Activated naive CD4-positive, alpha-beta T cell treated with anti-CD3 and anti-CD28 coated beads, Interleukin-2, amount 50 U/mL, for 16 hours (primary cell): ENCODE measurements at regions not wholly inside any gene's neighbourhood (a gene's known extent, or its start where the extent isn't known, plus 50 kb on each side); places are given as distances from the start of the nearest gene placed in this dataset.

Experiments used
- DNase-seq: peaks from one replicate; pipeline ENCODE4 v3.0.0-alpha.2; 2020

DNA sequence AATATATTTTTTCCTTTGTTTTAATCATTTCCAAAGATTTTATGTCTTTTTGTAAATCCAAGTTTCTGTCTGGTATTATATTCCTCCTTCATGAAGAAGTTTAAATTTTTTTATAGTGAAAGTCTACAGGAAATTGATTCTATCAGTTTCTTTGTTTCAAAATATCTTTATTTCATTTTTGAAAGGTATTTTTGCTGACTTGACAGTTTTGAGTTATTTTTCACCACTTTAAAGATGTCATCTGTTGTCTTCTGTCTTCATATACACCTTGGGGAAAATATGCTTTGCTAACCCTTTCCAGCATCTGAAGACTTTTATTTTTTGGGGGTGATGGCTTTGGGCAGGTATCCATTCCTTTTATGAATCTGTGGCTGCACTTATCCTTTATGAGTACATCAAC is 164.4 kb upstream of the EPHA5 start:
- DNase-seq: no peak

DNA sequence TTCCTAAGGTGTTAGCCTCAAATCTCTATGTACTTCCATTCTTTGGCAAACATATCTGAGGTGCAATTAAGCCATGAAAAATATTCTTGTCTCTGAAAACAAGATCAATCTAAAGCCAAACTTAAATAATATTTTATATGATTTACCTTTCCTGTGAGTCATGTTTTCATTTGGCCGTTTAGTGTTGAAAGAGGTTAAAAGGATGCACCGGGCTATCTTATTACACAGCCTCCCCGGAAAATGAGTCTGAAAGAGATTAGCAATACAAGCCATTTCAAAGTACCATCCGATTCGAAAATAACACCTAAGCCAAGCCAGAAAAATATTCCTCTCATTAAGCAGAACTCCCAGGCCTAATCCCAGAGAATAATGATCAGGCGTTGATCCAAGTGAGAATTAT is 161.5 kb upstream of the EPHA5 start:
- DNase-seq: no peak

DNA sequence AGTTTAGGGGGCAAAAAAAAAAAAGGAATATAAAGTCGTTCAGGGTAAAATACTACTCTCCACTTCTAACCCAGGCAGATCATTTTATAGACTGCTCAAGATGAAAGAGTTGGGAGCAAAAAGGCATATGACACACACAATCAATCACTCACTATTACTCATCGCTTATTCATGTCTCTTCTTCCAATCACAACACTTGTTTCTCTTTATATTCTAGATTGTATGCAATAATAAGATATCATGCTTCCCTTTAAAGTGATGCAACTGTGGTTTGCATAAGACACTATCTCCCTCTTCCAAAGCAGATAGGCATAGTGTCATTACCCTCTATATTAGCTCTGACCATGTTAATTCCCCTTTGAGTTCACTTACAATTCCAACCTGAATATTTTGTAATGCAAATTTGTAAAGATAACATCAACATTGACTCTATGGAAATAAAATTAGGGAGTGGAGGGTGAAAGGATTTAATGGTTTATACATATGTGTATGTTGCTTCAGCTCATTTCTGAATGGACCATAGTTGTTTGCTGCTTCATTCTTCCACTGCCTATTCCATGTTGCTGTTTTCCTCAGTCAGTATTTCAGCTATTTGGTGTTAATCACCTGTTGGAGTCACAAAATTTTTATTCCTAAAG is 154.9 kb upstream of the EPHA5 start:
- no peak for DNase-seq

DNA sequence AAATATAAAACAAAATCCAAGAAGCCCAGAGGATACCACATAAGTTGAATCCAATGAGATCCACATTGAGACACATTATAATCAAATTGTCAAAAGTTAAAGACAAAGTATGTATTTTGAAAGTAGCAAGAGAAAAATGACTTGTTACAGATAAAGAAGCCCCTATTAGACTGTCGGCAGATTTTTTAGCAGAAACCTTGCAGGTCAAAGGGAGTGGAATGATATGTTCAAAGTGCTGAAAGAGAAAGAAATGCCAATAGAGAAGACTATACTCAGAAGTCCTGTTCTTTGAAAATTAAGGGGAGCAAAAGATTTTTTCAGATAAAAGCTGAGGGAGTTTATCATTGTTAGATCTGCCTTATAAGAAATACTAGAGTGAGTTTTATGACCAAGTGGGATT is 148.9 kb upstream of the EPHA5 start:
- DNase-seq: no peak

DNA sequence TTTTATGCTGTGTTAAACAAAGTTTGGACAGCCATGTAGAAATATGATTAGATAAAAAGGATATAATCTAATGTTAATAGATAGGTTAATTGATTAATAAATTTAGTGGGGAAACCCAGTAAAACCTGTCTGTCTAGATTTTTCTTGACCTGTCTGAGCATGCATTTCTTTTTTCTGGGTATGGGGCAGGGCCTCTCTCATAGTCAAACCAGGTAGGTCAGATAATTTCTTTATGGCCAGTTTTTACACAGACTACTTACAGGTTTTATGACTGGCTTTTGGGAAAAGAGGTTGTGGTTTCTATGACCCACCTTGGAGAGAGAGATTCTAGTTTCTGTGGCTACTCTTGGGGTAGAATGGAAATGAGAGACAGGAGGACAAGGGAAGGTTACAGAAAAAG is 135.6 kb upstream of the EPHA5 start:
- DNase-seq: no peak

DNA sequence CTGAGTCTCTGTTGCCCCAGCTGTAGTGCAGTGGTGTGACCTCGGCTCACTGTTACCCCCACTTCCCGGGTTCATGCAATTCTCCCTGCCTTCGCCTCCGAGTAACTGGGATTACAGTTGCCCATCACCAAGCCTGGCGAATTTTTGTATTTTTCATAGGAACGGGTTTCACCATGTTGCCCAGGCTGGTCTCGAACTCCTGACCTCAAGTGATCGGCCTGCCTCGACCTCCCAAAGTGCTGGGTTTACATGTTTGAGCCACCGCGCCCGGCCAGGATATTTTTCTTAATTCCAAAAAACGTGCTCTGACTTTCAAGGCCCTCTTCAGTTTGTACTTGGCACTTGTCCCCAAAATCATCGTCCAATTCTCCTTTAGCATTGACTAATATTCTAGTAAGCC is 129.2 kb upstream of the EPHA5 start:
- DNase-seq: no peak

DNA sequence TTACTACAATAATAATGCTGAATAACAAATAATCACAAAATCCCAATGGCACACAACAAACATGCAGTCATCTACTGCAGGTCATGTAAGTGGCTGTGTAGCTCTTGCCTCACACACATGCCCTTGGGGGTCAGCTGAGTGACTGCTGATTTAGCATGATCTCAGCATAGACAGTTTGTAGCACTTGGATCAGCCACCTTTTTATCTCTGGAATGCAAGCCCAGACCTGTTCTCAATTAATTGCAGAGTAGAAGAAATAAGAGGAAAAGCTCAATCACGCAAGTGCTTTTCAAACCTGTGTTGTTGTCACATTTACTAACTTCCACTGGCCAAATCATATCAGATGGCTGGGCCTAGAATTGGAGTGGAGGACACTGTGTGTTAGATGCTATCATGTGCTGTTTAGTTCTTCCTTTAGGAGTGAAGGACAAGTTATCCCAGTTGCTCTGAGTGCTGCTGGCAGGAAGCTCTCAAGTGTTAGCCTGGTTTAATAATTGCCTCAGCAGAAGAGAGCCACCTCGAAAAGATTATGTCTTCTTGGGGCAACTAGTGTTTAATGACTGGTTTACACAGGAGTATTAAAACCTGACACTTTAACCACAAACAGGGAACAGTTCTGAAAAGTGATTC is 128.3 kb upstream of the EPHA5 start:
- DNase-seq: no peak

DNA sequence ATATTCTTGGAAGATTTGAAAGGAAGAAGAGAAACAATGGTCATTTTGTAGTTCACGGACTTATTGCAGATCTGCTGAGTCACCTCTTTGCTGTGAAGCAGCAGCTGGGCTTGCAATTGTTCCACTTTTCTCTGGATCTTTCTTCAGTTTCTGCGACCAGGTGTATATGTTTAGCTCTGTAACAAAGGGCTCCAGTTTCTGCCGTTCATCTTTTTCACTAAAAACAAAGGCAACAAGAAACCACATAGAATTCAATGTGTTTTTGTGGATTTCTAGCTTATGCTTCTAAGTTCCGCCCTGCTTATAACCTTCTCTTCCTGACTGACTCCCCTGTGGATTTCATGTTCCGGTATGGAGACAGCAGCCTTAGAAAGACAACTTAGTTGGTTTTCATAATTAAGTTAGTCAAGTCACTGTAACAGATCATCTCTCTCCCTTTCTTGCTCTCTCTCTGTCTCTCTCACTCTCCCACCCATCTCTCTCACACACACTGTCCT is 121.6 kb upstream of the EPHA5 start:
- no peak for DNase-seq

DNA sequence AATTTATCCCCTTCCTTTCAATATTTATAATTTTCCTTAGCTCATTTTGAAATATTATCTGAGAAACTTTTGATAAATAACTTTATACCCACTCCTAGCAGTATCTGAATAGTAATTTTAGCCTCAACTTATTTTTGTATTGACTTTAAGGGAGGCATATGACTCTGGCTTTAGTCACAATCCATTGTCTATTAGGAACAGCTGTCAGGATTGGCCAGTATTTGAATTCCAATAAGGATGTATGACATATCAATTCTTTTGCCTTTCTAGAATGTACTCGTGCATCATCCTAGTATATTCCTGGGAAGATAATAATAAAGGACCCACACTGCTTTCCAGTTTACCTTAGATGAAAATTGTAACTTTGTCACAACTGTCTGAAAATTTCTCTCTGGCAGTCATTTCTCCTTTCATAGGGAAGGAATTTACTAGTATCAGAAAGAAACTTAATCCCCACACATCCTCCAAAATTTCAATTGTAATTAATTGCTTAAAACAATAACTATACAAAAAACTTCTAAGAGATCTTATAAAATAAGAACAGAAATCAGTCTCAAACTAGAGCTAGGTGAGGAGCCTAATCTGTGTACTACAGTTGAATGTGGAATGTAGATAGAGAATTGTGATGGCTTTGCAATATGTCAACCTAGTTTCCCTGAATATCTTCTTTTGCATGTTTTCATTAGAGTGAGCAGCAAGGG is 121.0 kb upstream of the EPHA5 start:
- no peak for DNase-seq

DNA sequence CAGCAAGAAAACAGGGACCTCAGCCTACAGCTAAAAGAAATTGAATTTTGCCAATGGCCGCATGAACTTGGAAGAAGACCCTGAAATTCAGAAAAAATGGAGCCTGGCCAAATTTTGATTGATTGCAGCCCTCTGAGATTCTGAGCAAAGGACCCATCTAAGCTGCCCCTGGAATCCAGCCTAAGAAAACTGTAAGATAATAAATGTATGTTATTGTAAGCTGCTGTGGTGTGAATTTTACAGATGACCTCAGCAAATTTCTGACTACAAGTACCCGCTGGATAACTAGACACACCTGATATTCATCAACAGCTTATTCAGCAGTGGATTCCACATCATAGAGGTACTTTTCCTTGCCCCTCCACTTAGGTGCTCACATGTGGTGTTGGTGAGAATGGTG is 119.5 kb upstream of the EPHA5 start:
- DNase-seq: no peak

DNA sequence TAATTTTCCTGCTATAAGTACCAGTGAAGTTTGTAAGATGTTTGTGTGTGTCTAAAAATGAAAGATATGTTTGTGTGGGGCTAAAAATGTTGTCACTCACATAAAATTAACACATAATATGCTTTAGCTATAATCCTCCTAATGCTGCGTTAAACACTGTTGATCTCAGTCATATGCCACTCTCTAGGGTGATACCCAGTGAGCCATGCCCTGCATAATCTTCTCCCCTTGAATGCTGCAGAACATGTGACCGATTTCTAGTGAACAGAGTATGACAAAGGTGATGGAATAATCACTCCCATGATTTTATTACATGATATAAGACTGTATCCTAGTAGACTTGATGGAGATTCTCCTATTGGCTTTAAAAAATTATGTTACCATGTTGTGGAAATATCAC is 119.1 kb upstream of the EPHA5 start:
- DNase-seq: no peak

DNA sequence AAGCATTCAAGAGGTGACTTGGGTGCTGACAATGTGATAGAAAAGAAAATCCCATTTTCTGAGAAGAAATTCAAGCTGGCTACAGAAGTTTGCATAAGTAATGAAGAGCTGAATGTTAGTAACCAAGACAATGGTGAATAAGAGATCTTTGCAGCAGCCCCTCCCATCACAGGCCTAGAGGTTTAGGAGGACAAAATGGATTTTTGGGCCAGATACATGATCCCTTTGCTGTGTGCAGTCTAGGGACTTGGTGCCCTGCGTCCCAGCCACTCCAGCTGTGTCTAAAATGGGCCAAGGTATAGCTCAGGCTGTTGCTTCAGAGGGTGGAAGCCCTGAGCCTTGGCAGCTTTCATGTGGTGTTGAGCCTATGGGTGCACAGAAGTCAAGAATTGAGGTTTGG is 107.0 kb upstream of the EPHA5 start:
- DNase-seq: no peak

DNA sequence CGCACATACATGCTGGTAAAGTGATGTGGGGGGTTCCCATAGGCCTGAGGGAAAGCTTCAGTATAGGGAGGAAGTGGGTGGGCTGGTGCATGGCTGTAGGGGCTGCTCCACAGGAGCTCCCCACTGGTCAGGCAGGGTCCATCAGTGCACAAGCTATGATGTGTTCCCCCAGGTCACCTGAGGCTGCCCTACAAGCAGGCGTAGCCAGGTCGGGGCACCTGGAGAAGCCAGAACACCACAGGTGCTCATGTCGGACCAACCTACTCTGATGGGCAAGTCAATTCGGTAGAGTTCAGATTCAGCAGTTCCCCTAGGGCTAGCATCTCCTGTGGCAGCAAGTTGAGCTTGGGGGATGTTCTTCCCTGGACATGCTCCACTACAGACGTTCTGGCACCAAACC is 103.3 kb upstream of the EPHA5 start:
- no peak for DNase-seq

DNA sequence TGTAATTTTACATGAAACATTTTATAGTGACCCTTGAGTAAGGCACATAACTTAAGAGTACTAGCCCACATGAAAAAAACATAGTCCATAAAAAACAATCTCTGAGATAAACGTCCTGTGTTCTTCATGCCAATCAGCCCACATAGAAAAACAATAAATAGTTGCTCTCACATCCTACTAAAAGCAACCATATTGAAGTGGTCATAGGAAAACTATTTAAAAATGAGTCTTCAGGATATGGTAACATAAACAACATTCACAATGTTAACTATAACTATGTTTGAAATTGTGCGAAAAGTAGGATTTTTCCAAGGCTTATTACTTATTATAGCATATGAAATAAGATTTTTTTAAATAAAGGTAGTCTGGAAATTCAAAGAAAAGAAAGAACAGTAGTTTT is 77.1 kb upstream of the EPHA5 start:
- DNase-seq: no peak

DNA sequence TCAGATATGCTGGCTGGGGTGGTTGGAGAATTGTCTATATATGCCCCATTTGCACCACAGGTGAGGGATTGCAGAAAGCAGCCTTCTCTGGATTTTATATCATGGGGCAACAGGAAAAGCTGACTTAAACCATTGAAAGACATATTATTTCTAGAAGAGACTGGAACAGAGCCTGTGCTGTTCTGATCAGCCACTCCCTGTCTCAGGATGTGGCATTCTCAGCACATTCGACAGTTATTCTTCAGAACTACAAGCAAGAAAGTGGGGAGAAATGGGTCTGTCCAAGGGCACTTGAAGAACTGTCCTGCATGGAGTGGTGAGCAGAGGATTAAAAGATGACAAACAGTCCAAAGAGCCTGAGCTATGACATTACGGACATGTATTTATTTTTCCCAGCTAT is 67.8 kb upstream of the EPHA5 start:
- no peak for DNase-seq

DNA sequence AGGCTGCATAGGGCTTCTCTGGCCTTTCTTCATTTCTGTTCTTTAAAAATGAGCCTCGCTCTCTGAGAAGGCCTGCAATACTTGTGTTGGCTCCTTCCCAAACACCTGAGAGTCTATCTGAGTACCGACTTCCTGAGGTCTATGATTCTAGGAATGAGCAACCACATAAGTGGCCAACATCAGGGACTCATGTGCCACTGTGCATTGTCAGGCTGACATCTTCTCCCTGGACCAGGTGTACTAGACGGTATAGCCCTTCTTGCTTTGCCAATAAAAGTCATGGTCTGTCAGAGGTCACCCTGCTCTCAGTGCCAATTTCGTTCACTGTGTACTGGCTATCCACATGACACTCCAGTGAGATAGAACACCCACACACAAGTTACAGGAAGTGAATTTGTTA is 67.4 kb upstream of the EPHA5 start:
- DNase-seq: no peak

DNA sequence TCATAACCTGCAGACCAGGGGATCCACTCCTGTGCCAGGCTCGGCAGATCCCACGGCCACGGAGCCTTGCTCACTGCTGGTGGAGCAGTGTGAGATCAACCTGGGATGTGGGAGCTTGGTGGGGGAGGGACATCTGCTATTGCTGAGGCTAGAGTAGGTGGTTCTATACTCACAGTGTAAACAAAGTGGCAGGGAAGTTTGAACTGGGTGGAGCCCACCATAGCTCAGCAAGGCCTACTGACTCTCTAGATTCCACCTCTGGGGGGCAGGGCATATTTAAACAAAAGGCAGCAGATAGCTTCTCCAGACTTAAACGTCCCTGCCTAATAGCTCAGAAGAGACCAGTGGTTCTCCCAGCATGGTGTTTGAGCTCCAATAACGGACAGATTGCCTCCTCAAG is 54.7 kb upstream of the EPHA5 start:
- DNase-seq: no peak
